ENCODE measurements at regions not wholly inside any gene's neighbourhood (a gene's known extent, or its start where the extent isn't known, plus 50 kb on each side); places are given as distances from the start of the nearest gene placed in this dataset.

DNA sequence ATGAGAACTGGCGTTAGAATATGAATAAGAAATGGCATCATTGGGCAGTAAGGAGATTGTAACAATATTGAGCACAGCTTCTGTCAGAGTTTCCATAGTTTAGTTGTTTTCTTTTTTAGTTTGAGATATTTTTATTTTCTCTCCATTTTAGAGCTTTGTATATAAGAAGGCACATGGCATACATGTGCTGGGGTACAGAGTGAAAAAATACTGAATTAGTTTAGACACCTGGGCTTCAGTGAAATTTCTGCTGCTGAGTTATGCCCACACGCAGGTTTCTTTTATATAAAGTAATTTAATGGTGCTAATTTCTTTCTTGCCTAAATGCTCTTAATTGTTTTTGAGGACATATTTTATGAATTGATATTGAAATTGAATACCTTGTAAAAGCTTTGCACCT, 53.6 kb upstream of the RWDD3 start:
- no peak overlapping the region for H3K4me3 ChIP-seq (ENCODE audit: low read depth, low read length)
- no peak for DNase-seq (ENCODE audit: low read depth)
- no peak for TF ChIP-seq CTCF (IDR thresholded peaks at IDR 0.05; ENCODE audit: insufficient read depth, low read length)

DNA sequence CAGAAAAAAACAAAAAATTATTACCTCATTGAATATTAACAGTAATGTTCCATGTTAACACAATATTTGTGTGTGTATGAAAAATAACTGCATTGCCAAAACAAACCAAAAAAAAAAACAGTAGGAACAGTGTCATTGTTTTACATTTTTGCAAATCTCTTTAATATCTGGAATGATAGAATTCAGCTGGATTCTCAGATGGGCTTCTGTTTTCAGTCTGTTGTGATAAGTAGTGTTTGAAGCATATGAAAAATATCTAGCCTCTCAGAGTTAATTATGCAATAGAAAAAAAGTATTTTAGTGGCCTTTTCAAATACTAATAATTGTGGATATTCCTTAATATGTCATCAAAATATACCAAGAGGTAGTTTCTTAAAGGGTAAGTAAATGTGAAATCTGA, 52.9 kb upstream of the RWDD3 start:
- DNase-seq (ENCODE audit: low read depth): no peak
- TF ChIP-seq CTCF (IDR thresholded peaks at IDR 0.05; ENCODE audit: insufficient read depth, low read length): no peak
- H3K4me3 ChIP-seq (ENCODE audit: low read depth, low read length): no peak overlapping the region

- no peak for TF ChIP-seq CTCF (IDR thresholded peaks at IDR 0.05; ENCODE audit: insufficient read depth, low read length)
- DNase-seq (ENCODE audit: low read depth): no peak
Observed at GRCh38 chr1:95183952-95184351, 50.1 kb upstream of the RWDD3 start.

More at GRCh38 chr1:95183952-95184351, 50.1 kb upstream of the RWDD3 start:
- no peak overlapping the region for H3K4me3 ChIP-seq (ENCODE audit: low read depth, low read length)

Measured in fibroblast of the aortic adventitia (primary cell).